SHP77 treated with DMSO at 0.1 percent for 48 hours (cell line): ENCODE measurements at regions not wholly inside any gene's neighbourhood (a gene's known extent, or its start where the extent isn't known, plus 50 kb on each side); places are given as distances from the start of the nearest gene placed in this dataset.

Experiments used
- DNase-seq: peaks from one replicate; lab custom pipeline; 2025; lab: John Stamatoyannopoulos, UW

DNA sequence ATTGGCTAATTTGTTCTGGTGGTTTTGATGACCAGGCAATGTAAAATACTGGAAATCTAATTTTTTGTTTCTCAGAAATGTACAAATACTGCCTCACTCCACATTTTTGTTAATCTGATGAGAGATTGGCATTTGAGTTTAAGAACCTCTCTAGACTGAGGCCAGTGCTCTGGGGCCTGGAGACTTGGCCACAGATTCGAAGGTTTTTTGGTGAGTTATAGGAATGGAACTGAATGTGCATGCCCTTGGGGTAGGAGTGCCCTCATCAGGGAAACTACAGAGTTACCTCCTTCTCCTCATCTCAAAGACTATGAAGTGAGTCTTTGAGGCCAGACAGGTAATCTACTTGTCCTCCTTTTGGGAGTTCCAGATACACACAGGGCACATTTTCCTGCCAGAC is 347.9 kb downstream of the LTN1 start:
- DNase-seq: no peak

DNA sequence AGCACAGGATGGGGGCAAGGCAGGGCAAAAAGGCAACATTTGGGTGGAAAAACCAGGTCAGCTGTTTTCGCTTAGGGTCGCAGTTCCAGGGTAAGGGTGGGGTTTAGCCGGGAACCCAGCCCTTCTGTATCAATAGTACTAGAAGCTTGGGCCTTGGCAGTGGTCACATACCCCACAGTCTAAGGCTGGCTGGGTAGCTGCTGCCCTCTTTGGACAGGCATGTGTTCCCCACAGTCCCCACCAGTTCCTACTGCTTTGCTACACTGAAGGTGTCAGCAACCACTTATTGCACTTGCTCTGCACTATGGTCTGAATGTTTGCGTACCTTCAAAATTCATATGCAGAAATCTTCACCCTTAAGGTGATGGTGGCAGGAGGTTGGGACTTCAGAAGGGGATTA is 349.8 kb downstream of the LTN1 start:
- no peak for DNase-seq

DNA sequence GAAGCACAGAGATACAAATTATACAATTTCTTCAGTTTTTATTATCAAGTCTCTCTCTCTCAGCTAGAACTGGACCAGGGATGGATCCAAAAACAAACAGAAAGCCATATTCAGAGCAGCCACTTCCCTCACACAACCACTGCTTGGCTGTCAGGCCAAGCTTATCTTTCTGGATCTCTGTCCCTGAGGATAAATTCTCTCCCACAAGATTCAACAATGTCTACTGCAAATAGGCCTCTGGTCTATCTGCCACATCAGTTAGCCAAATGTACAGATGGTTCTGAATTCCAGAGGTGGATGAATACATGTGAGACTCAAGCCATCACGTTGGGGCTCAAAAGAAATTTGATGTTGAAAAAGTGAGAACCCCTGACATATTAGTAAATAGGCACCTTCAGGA is 350.9 kb downstream of the LTN1 start:
- no peak for DNase-seq

DNA sequence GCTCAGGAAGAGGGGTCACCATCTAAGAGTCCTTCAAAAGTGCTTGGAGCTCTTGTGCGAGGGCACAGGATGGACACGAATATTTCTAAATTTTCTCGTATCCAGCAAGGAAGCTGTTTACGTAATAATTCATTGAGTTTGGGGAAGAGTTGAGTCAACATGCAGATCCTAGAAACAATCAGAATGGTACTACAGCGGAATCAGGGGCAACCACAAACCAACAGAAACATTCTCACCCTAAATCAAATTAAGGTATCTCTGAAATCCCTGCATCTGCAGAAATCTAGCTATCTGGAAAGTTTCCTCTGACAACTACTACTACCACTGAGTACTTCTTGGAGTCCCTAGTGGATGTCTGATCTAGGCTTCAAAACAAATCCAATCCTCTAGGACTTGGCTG is 352.4 kb downstream of the LTN1 start:
- no peak for DNase-seq

DNA sequence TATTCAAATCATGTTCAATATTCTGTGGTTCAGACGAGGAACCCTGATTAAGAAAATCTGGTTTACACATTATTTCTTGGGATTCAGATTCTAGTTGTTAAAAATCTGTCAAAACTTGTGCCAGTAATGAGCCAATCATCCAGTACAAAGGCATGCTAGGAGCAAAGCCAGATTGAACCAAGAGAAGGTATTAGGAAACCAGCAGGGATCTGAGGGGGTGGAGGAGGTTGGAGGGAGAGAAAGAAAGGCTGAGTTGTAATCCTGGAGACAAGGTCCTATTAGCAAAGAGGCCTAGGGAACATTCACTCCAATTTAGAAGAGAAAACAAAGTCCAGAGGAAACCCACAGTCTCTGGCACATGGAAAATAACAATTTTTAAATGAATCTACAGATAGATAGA is 352.9 kb downstream of the LTN1 start:
- DNase-seq: no peak

DNA sequence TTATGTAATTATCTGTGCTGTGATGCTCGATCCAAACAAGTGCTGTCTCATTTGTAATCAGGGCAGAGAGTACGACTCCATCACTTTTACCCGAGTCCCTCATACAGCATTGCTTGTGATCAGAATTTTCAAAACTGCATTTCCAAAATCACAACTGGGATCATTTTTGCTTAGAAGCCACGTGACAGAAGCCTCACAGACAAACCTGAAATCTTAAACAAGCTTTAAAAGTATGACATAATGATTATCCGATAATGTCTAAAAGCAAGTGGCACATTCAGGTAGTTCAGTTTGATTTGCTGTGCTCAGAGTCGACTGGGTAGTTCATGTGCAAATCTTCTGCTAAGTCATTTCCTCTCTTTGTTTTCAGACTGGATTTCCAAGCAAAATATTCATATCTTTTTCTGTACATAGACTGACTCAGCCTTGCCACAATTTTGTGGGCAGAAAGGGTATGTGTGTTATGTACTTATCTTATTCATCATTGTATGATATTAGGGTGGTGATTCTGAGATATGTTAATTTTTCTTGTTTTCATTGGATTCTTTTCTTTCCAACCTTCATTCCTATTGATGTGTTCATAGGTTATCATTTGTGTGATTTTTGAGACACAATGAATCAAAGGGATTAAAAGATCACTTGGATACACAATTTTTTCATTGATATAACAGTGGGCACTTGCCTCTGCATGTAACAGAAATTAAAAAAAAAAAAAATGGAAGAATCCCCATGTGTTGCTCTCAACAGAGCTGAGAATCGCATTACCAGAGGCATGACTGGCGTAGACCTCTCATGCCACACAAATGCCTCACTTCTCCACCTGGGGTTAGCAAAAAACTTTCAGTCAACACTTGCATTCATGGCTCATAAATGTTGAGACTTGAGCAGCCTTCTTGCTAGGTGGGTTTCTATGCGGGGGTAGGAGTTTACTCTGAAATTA is 355.7 kb downstream of the LTN1 start:
- no peak for DNase-seq

DNA sequence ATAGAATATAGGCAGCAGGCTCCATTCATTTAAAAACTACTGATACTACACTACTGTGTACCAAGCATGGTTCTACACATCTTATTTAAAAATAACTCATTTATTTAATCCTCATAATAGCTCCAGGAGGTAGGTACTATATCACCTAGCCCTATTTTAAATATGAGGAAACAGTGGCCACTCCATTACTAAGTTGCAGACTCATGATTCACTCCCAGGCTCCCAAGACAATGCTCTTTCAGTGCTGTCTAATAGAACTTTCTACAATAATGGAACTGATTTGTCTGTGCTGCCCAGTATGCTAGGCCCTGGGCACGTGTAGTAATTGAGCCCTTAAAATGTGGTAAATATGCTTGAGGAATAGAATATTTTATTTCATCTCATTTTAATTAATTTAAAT is 357.1 kb downstream of the LTN1 start:
- no peak for DNase-seq

DNA sequence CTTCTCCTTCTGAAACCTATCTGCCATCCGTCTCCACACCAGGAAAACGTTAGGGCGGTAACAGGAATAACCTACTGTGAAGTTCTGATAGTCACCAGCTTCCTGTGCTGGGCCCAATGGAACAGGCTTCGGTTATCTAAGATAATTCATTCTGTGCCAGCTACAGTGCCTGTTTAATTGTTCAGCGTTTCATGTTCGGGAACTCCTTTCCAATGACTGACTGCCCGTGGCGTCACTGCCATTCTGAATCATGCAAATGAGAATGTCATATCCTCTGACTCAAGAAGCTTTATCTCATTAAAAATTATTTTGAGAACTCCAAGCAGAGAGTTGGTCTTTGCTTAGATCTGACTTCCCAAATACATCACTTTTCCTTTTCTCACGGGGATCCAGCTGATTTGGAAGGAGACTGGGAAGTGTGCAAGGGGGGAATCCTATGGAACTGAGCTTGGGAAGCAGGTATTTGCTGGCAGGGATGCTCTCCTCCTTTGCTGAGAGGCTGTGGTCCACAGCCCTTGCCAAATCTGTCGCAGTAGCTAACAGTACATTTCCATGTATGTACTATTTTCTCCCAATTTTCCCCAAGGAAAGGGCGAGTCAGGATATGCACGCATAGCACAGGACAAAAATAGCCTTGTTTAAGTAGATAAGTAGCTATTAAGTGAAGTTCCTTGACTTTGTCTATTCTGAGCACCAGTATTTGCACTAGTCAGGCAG is 358.7 kb downstream of the LTN1 start:
- no peak for DNase-seq

DNA sequence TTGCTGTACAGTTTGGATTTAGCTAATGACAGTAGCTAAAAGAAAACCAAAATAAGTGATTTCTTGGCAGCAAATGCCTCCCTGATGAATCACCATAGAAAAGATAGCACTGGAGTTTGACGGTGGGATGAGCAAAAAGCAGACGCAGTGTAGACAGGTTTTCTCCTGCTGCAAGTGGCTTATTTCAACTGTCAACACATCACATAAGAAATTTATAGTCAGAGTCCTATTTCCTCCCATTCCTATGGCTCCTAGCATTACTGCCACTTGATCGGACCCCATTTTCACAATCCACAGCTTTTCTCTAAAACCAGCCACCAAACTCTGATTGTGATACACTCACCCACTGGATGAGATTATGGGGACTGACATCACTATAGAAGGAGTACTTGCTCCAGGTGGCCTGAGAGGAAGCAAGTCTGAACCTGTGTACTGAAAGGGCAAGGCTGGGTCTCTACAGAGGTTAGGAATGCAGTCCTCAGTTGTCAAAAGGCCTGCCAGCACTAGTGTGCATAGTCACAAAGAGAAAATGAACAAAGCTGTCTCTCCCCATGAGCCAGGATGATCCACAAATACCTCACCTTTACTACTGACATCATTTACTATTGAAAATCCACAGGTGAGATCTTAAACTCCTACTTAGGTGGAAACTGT is 359.8 kb downstream of the LTN1 start:
- DNase-seq: no peak

DNA sequence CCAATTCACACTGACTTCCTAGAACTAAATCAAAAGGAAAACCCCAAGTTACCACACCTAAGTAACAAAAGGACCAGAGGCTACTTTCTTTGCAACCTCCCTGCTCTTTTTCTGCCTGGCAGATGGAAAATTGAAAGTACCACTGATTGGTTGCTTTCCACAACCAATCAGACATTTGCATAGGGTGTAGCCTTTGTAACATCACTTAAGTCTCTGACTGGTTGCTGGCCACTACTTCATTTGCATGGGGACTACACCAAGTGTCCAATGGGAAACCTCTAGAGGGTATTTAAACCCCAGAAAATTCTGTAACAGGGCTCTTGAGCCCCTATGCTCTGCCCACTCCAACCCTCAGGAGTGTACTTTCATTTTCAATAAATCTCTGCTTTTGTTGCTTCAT is 365.0 kb downstream of the LTN1 start:
- no peak for DNase-seq

DNA sequence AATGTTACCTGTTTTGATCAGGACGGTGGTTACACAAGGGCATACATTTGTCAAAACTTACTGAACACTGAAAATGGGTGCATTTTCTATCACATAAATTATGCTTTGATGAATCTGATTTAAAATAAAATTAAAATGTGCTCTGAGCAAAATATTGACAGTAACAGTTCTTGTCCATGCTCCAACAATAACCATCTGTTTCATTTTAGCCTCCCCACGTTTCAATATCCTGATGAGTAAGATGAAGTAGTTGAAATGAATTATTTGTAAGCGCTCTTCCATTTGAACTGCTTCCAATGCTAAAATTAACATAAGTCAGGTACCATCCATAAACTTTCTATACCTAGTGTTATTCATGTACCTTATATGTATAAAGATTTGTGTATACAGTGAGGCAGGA is 365.4 kb downstream of the LTN1 start:
- no peak for DNase-seq

DNA sequence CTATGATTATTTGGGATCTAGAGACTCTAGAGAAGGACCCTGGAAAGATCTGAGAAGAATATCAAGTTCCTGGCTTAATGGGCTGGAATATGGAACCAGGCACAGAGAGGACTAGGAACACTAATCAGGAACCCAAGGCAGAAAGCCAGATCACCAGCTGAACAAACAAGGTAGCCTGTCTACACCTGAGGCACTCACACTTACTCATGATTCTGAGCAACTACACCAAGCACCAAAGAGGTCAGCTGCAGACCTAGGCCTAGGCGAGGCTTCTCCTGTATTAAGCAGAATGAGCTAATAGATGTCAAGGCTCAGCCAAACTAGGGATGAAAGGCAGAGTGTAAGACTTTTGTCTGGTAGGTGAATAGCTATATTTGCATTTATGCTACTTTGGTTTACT is 368.1 kb downstream of the LTN1 start:
- DNase-seq: no peak

DNA sequence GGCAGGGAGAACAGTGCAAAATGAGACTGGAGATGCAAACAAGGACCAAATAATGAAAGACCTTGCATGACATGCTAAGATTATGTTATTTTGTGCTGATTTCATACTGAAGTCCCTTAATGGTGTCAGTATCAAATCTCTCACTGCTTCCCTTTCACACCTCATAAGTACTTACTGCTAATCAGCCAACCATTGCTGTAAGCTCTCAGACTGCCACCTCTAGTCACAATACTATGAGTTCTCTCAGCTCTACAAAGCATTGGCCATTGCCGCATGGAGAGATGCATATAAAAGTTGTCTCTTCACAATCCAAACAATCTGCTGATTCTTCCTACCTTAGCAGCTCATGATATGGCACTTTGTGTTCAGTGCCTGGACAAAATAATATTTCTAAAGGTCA is 375.4 kb downstream of the LTN1 start:
- no peak for DNase-seq

DNA sequence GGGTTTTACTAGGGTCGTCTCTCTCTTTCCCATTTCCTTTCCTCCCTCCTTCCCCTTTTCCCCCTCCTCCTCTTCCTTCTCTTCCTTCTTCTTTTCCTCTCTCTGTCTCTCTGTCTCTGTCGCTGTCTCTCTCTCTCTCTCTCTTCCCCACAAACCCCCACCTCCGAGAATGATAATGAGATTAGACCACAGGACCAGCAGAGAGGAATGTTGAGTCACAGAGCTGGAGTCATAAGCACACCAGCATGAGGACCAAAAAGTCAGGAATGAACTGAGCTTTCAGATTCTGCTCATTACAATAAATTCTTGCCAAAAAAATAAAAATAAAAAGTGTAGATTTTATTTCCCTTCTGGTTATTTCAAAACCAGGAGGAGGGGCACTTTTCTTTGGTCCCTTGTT is 377.4 kb downstream of the LTN1 start:
- no peak for DNase-seq

DNA sequence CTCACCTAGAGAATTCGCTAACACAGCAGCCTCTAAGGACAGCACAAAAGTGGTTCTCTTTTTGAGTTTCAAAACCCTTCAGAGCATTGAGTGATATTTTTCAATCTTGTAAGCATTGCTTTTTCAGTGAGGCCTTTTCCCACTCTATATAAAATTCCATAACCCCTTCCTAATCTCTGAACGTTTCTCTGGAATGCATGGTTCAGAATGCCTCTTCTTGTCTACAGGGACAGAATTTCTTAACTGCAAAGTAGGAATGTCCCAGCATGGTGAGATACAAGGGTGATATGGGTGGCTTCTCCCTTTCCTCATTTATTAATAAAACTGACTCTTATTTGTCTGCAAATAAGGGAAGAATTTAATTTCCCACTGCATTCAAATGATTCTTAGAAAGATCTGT is 377.9 kb downstream of the LTN1 start:
- no peak for DNase-seq

DNA sequence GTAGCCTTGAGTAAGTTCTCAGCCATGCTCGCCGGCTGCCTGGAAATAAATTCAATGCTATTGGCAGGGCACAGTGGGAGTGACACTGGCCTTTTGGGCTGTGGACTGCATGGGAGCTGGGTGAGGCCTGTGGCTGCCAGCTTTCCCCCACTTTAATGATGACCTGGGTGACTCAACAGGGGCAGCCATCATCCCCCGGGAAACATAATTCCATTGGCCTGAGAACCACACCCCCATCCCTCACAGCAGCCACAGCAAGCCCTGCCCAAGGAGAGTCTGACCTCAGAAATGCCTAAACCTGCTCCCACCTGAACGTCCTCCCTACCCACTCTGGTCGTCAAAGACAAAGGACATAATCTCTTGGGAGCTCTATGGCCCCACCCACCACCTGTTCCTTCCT is 384.0 kb downstream of the LTN1 start:
- no peak for DNase-seq

DNA sequence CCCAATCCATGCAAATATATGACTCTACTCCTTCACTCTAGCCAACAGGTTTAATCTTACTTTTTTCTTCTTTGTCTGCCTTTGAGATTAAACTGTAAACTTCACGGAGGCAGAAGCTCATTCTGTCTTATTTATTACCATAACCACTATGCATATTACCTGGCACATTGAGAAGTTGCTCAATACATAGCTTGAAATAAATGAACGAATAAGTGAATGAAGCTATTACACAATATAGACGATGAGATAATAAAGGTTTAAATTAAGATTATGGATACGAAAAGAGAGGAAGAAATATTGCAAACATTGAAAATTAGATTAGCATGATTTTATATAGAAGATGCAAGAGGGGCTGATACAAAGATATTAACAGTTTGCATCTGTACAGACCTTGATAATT is 385.1 kb downstream of the LTN1 start:
- no peak for DNase-seq

DNA sequence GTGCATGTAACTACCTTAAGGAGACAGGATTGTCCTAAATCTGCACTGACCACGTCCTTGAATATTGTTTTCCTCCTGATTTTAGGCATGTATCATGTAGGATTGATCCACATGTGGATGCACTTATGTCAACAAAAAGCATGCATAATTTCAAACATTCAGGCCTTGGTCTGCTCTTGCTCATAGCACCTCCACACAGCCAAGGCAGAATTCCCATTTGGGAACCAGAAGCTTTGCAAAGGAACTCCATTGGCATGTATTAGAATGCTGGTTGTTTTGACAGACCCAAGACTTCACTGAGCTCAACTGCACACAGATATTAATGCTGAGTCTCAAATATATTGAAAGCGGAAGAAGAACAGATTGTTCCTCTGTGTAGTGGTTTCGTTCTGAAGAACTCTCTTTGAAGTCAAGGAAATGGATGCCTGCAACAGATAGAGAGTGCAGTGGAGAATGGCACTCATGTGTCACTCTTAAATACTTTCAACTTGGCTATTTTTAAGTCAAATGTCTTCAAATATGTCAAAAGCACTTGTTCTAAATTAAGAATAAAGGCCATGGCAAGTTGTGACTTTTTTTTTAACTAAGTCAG is 387.6 kb downstream of the LTN1 start:
- no peak for DNase-seq

DNA sequence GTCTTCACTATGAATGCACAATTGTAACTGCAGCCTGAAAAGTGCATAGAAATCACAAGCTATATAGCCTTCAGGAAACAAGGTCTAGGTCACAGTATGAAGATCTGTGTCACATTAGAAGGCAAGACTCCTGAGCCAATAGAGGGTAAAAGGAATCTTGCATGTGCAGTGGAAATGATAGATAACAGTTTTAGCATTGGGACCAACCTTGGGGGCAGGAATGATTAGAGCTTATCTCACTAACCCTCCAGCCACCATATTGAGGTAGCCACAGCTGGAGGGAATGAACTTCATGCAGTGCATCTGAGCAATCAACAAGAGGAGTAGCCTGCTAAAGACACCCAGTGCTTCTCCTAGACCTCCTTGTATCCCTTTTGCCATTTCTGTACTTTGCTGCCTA is 390.1 kb downstream of the LTN1 start:
- DNase-seq: no peak

DNA sequence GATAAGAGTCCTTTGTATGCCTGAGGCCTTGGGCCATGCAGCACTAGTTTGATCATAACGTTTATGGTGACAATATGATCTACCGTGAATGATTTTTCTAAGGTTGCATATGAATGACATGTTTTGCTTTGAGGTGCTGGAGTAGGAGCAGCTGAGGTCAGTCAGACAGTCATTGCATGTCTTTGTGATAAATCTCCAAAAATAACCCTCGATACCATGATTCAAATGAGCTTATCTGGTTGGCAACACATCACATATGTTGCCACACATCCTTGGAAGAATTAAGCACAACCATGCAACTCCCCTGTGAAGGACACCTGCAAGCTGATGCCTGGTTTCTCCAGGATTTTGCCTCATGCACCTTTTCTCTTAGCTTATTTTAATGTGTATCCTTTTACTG is 394.5 kb downstream of the LTN1 start:
- no peak for DNase-seq

DNA sequence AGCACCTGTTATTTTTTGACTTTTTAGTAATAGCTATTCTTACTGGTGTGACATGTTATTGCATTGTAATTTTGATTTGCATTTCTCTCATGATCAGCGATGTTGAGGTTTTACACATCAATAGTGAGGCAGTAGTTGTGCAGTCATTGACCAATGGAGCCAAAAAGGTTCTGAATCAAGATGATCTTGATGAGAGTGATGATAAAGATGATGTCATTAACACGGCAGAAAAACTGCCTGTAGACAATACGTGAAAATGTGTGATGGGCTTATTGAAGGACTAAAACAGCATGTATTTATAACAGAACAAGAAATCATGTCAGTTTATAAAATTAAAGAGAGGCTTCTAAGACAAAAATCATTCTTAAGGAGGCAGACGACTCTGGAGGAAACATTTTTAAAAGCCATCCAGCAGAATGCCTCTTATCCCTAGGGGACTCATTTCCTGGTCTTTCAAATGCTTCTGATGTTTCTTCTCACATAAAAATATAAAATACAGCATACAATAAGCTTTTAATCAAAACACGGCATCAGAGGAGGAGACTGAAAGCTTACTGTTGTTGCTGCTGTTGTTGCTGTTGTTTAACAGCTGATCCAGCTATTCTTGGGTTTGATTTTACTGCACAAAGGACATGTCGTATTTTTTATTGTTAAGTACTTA is 400.3 kb downstream of the LTN1 start:
- DNase-seq: no peak

DNA sequence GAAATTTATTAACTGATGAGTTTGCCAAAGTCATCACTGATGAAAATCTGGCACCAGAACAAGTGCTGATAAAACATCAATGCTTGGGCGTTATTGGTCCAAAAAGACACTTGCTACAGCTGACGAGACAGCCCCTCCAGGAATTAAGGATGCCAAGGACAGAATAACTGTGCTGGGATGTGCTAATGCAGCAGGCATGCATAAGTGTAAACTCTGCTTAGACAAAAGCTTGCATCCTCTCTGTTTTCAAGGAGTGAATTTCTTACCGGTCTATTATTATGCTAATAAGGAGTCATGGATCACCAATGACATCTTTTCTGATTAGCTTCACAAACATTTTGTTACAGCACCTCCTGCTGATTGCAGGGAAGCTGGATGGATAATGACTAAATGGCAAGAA is 402.0 kb downstream of the LTN1 start:
- no peak for DNase-seq
